ENCODE measurements at regions not wholly inside any gene's neighbourhood (a gene's known extent, or its start where the extent isn't known, plus 50 kb on each side); places are given as distances from the start of the nearest gene placed in this dataset.

GRCh38 chr5:68958428-68958827 lies 135.4 kb upstream of the SLC30A5 start:
- no peak for DNase-seq

- no peak for DNase-seq
Observed at GRCh38 chr5:68960456-68960855, 133.4 kb upstream of the SLC30A5 start.

- no peak for DNase-seq
Observed at GRCh38 chr5:68960961-68961360, 132.9 kb upstream of the SLC30A5 start.

- DNase-seq, result no peak
Observed at GRCh38 chr5:68961762-68962161, 132.1 kb upstream of the SLC30A5 start.

GRCh38 chr5:68962757-68963484 lies 130.9 kb upstream of the SLC30A5 start:
- peak in 1 of 2 experiments; percentile 37 for DNase-seq

- no peak for DNase-seq
Observed at GRCh38 chr5:68964679-68965078, 129.1 kb upstream of the SLC30A5 start.

- DNase-seq, result no peak
Observed at GRCh38 chr5:68965926-68966325, 127.9 kb upstream of the SLC30A5 start.

GRCh38 chr5:68966596-68966995 lies 127.2 kb upstream of the SLC30A5 start:
- DNase-seq, result no peak

GRCh38 chr5:68968429-68968828 lies 125.4 kb upstream of the SLC30A5 start:
- no peak for DNase-seq

- DNase-seq, result no peak
Observed at GRCh38 chr5:68970617-68971016, 123.2 kb upstream of the SLC30A5 start.

GRCh38 chr5:68973696-68974095 lies 120.1 kb upstream of the SLC30A5 start:
- DNase-seq, result no peak

- no peak for DNase-seq
Observed at GRCh38 chr5:68983043-68983442, 110.8 kb upstream of the SLC30A5 start.

- DNase-seq, result no peak
Observed at GRCh38 chr5:68983959-68984358, 109.9 kb upstream of the SLC30A5 start.

GRCh38 chr5:68991279-68992084 lies 102.3 kb upstream of the SLC30A5 start:
- DNase-seq, result no peak

- no peak for DNase-seq
Observed at GRCh38 chr5:68994645-68995044, 99.2 kb upstream of the SLC30A5 start.

- DNase-seq, result no peak
Observed at GRCh38 chr5:68995845-68996545, 97.8 kb upstream of the SLC30A5 start.

GRCh38 chr5:68999181-68999580 lies 94.6 kb upstream of the SLC30A5 start:
- DNase-seq, result no peak

- peak; percentile 14 to 32 for DNase-seq
Observed at GRCh38 chr5:69000216-69000919, 93.4 kb upstream of the SLC30A5 start.

GRCh38 chr5:69000949-69001348 lies 92.9 kb upstream of the SLC30A5 start:
- no peak for DNase-seq

- no peak for DNase-seq
Observed at GRCh38 chr5:69001627-69002026, 92.2 kb upstream of the SLC30A5 start.

GRCh38 chr5:69004127-69004526 lies 89.7 kb upstream of the SLC30A5 start:
- no peak for DNase-seq

- DNase-seq, result no peak
Observed at GRCh38 chr5:69004676-69005075, 89.1 kb upstream of the SLC30A5 start.

- DNase-seq, result no peak
Observed at GRCh38 chr5:69006030-69006429, 87.8 kb upstream of the SLC30A5 start.
